GM21447 (cell line): ENCODE measurements at regions not wholly inside any gene's neighbourhood (a gene's known extent, or its start where the extent isn't known, plus 50 kb on each side); places are given as distances from the start of the nearest gene placed in this dataset.

Experiments used
- ATAC-seq: cut with Tn5 transposase; IDR thresholded peaks from one replicate; pipeline ENCODE4 v1.9.1; 2021; ENCODE audit not compliant: unreplicated experiment

DNA sequence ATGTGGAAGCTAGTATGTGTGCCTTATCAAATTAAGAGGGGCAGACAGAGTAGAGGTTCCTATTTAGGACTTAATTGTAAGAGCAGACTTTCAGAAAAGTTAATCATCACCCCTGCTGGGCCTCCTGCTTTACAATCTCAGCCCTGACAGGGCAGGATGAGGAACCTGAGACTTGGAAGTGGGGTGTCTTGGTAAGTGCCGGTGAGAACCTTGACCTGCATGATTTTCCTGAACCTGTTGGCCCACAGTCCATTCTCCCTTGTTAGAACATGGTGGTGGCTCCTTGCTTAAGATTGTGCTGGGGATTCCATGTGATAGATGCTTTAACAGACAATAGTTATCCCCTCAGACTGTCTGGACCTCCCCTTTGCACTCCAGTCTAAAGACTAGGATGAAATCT, 141.7 kb upstream of the TMEM72 start:
- ATAC-seq, result no peak

- ATAC-seq, result no peak
These were observed 139.7 kb upstream of the TMEM72 start for GRCh38 chr10:44771233-44771995.

DNA sequence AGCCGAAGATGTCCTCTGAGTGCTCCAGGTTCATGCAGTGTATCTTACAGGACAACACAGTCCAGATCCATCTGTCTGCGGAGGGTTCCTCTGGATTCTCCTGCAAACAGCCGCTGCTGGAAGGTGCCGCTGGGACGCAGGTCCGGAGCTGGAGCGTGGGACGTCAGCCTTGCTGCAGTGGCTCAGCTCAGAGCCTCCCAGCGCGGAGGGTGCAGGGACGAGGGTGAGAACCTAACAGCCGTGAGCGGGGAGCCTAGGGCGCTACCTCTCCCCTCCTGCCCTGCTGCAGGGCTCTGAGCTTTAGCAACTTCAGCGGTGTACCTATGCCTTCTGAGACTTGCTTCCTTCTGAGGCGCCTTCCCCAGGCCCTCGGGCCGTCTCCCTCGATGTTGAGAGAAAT, 137.6 kb upstream of the TMEM72 start:
- ATAC-seq, result no peak

DNA sequence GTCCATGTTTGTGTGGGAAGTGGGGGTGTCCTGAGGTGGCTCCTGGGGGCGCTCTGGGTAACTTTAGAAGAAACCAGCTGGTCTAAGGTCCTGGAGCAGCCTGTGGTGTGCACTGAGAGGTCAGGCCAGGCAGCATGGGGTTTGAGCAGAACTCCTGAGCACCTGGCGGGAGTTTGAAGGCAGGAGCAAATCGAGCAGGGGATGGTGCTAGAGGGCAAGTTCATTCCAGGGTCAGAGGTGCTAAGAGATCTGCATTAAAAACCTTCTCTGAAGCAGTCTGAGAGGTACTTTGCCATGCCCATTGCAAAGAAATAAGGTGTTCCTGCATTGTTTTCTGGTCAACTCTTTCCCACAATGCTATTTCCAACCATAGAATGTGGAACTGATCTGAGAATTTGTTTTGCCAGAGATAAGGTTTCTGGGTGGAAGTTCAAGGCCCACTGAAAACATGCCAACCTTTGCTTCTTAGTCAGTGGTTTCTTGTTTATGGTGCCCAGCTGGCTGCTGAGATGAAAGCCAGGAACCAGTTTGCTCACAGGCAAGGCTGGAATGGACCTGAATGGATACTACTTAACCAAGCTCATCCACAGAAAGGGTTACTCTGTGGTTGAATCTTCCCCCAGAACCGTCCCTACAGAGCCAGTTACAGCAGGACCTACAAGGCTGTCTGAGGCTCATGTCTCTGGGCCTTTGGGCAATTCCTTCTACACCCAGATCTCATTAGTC, 136.3 kb upstream of the TMEM72 start:
- ATAC-seq, result no peak

DNA sequence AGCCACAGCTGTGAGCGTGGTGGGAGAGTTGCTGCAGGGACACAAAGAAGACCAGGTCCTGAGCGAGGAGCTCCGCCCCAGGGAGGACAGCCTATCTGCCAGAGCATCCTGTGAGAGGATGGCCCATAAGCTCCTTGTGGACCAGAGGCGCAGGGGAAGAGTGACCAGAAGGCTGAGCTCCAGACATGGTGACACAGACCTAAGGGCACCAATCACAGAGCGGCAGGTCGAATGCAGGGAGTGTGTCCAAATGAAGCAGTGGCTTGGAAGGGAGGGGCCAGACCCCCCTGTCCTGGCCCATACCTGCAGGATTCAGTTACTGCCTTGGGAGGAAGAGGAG, 135.8 kb upstream of the TMEM72 start:
- no peak for ATAC-seq

DNA sequence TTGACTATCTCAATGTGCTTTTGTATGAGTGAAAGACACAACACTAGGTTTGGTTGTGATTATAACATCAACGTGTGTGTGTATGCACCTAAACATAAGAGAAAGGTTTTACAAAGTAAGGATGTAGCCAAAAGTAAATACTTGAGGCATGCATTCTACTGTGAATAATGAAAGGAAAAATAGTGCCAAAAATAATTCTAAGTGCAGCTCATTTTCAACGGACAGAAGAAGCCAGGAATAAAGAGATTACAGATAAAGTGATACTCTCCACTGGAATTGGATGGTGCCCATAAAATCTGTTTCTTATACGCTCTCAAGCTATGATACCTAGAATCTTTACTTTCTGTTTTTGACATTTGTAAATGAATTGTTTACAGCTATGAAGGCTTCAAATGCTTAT, 135.0 kb upstream of the TMEM72 start:
- ATAC-seq, result no peak

DNA sequence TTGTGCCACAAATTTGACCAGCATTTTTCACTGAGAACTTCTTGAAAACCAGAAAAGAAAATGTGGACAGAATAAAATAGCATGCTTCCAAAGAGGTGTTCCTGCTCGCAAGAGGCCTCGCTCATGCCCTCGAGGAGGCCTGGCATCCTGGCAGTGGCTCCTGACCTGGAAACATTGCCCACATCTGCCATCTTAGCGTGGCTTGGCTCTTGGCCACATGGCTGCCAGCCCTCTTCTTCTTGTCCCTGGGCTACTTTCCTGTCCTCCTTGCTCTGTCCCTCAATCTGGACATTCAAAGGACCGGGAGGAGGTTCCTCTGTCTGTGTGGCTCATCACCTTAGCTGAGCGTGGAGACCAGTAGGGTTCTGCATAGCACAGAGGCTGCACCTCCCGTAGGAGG, 131.6 kb upstream of the TMEM72 start:
- ATAC-seq, result no peak

DNA sequence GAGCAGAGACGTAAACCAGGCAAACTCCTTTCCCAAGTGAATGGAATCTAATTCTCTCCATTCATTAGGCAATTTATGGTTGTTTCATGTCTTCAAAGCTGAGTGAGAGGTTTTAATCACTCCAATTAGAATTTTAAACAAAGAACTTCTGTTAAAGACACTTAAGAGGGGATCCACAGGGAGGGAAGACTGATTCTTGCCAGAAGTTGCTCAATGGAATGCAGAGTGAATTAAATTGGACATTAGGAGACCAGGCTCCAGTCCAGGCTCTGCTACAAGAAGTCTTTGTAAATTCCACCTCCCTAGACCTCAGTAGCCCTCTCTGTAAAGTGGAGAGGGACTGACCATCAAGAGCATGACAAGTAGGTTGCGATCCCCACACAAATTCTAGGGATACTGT, 130.7 kb upstream of the TMEM72 start:
- no peak for ATAC-seq

DNA sequence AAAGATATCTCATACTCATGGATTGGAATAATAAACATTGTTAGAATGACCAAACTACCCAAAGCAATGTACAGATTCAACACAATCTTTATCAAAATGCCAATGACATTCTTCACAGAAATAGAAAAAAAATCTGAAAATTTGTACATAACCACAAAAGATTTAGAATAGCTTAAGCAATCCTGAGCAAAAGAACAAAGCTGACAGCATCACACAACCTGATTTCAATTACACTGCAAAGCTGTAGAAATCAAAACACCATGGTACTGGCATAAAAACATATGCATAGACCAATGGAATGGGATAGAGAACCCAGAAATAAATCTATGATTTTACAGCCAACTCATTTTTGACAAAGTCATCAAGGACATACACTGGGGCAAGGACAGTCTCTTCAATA, 130.0 kb upstream of the TMEM72 start:
- no peak for ATAC-seq

DNA sequence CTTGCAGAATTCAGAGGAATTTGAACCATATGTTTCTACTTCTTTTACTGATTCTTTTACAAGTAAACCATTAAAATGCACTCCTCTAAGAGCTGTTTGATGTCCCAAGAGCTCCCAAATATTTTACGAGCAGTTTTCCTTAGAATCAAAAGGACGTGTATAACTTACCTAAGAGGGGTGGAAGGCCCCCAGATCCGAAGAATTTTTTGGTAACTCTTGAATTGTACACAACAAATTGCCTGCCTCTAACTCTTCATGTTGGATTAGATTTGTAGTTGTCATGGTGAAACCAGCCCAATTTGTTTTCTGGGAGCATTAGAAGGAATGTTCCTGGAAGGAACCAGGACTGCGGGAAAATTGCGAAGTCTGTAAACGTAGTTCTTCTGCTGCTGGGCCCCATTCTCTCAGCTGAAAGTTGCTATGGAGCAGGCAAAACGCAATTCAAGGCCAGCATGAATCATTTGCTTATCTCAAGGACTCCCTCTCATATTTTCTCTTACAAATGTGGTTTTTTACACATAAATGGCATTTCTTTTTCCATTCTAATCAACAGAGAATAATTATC, 124.8 kb upstream of the TMEM72 start:
- ATAC-seq, result no peak

- ATAC-seq, result no peak
These were observed 123.6 kb upstream of the TMEM72 start for GRCh38 chr10:44787480-44788075.

- ATAC-seq, result no peak
These were observed 122.7 kb upstream of the TMEM72 start for GRCh38 chr10:44788147-44789129.

DNA sequence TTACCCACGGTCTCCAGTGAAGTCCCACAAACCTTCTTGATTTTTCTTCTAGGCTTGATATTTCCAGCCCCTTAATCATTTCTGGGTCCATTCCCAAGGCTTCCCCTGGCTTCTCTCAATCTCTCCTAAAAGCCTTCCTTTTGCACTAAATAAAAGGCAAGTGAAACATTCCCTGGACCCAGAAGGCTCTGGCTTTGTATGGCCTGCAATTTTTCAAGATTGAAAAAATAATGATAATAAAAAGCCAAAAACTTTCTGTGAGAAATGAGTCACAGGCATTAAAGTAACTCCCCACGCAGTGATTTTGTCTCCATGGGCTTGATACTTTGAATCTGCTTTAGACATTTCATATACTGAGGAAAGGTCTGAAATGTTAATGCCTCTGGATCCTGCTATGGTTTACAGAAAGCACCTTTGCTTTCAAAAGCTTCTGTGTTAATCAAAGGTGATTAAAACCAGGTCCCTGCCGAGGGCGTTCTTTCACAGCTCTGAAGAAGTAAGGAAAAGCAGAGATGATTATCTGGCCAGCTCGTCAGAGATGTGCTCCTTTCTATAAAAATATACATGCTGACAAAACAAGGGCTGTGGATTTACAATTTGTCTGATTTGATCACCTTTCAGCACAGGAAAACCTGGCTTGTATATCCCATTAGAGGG, 118.9 kb upstream of the TMEM72 start:
- ATAC-seq, result no peak

- no peak for ATAC-seq
These were observed 111.2 kb upstream of the TMEM72 start for GRCh38 chr10:44799966-44800365.

DNA sequence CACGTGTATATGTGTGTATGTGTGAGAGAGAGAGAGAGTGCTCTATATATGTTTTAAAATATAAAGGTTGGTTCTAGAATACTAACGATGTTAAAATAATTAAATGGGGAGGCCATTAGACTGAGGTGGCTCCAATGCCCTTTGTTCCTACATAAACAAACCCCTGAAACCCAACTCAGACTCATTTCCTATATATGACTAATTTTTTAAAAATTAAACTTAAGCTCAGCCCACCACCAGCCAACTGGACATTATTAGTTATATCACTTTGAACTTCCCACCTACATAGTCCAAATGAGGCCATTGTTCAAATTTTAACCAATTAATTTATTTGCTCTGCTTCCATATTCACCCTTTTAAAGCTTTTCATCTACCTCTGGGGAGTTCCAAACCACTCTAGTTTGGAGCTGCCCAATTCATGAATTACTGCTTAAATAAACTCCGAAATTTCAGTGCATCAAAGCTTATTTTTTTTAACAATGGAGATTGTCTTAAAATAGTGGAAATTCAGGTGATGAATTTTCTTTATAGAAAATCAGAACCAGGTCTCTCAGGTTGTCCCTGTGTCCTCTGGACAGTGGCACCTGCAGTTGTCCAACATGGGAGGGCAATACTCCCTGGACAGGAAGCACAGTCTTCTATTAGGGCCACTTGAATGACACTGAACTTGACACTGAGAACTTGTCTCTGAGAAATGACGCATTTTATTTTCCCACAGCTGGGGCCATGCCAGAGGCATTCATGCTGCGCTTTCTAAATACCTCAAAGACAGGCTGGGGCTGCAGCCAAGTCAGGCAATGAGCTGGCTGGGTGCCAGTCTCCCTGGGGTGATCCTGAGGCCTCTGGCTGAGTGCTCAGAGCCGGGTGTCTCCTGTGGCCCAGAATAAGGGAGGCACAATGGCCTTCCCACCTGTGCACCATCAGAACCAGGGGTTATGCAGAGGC, 109.5 kb upstream of the TMEM72 start:
- ATAC-seq, result no peak

DNA sequence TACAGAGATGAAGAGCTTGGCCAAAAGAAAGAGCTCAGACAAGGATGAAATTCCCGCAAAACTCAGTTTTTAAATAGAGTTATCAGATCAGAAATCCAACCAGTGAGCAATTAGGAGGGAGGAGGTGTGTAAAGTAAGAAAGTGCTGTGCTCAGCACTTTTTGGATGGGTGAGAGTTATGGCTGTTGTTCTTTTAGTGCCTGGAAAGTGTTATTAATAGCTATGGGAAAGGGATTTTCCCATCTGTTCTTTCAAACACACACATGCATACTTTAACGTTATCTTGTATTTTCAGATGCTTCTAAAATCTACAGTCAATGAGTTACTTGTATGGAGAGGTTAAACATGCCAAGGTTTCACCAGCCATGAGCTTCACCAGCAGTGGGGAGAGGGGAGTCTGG, 107.3 kb upstream of the TMEM72 start:
- no peak for ATAC-seq

DNA sequence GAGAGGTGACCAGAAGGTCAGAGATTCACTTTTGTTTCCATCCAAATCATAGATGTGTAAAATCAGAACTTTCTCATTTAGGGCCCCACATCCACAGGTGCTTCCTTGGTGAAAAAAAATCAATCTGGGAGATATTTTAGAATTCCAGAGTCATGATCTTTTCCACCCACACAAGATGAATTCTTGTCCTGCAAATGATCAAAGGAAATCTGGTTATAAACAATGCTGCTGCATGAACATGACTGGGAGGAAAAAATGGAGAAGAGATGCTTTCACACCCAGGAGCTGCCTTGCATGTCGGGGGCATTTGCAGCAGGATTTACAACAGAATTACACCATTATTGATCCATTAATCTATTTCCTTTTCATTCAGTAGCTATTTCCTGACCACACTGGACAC, 106.5 kb upstream of the TMEM72 start:
- ATAC-seq, result no peak

- no peak for ATAC-seq
These were observed 105.5 kb upstream of the TMEM72 start for GRCh38 chr10:44805466-44806210.

DNA sequence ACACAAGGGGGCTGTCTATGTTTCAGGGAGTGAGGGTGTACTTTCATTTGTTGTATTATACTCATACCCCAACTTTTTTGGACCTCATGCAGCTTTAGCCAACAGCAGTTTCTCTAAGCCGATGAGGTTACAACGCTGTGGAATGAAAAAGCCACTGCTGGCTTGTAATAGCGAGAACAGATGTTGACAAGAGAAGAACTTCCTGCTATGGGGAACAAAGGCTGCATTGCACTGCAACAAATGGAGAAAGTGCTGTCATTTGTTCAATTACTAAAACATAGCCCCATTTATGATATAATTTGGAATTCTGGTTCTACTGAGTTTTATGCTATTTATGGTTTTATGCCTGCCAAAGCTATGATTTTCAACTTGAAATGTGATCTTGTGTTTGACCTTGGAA, 104.2 kb upstream of the TMEM72 start:
- no peak for ATAC-seq
